ENCODE measurements at regions not wholly inside any gene's neighbourhood (a gene's known extent, or its start where the extent isn't known, plus 50 kb on each side); places are given as distances from the start of the nearest gene placed in this dataset.

GRCh38 chr6:22788038-22788437, 218.7 kb downstream of the HDGFL1 start:
- TF ChIP-seq CTCF (conservative IDR thresholded peaks at IDR 0.05): no peak
- TF ChIP-seq EZH2 (IDR thresholded peaks at IDR 0.05; ENCODE audit: low read depth): no peak
